GM12892 (cell line): ENCODE measurements at regions not wholly inside any gene's neighbourhood (a gene's known extent, or its start where the extent isn't known, plus 50 kb on each side); places are given as distances from the start of the nearest gene placed in this dataset.

Experiments
- DNase-seq: peaks from one replicate; pipeline ENCODE4 v3.0.0; 2011; ENCODE audit not compliant: insufficient read length
- FAIRE-seq: peaks from 2 replicates; lab custom pipeline; 2011; peaks lifted over from hg19 to GRCh38; lab: Jason Lieb, UNC
- POLR2A ChIP-seq: IDR thresholded peaks from 2 replicates; pipeline ENCODE4 v1.6.1; 2011; ENCODE audit warnings: low read depth, low read length, control low read depth
- POLR2AphosphoS5 ChIP-seq: IDR thresholded peaks from 2 replicates; pipeline ENCODE4 v1.6.1; 2011; ENCODE audit warnings: low read depth, low read length, control low read depth
- TAF1 ChIP-seq: IDR thresholded peaks from 2 replicates; pipeline ENCODE4 v1.6.1; 2011; ENCODE audit warnings: low read depth, mild to moderate bottlenecking, control low read depth, low read length, borderline replicate concordance

- TF ChIP-seq TAF1 (no peak), POLR2AphosphoS5 (no peak), POLR2A (no peak)
- DNase-seq = no peak
- FAIRE-seq = no peak
Observed at GRCh38 chr4:136495076-136495475, 1037.2 kb downstream of the PCDH18 start.

GRCh38 chr4:136489101-136489500 is 1043.2 kb downstream of the PCDH18 start:
- FAIRE-seq = no peak
- no peak for TF ChIP-seq TAF1
- TF ChIP-seq POLR2AphosphoS5 = no peak
- no peak for TF ChIP-seq POLR2A
- no peak for DNase-seq

GRCh38 chr4:136484996-136485395 is 1047.3 kb downstream of the PCDH18 start:
- no peak for TF ChIP-seq POLR2A
- no peak for TF ChIP-seq TAF1
- no peak for TF ChIP-seq POLR2AphosphoS5
- FAIRE-seq (no peak), DNase-seq (no peak)

- FAIRE-seq (no peak), DNase-seq (no peak)
- TF ChIP-seq TAF1 (no peak), POLR2A (no peak), POLR2AphosphoS5 (no peak)
Observed at GRCh38 chr4:136476753-136477152, 1055.5 kb downstream of the PCDH18 start.

GRCh38 chr4:136471051-136471450 is 1061.2 kb downstream of the PCDH18 start:
- DNase-seq (no peak), FAIRE-seq (no peak)
- no peak for TF ChIP-seq POLR2A
- no peak for TF ChIP-seq POLR2AphosphoS5
- no peak for TF ChIP-seq TAF1

GRCh38 chr4:136465691-136466090 is 1066.6 kb downstream of the PCDH18 start:
- FAIRE-seq (no peak), DNase-seq (no peak)
- TF ChIP-seq POLR2AphosphoS5 (no peak), TAF1 (no peak), POLR2A (no peak)

GRCh38 chr4:136463941-136464340 is 1068.4 kb downstream of the PCDH18 start:
- no peak for FAIRE-seq
- TF ChIP-seq TAF1 (no peak), POLR2A (no peak), POLR2AphosphoS5 (no peak)
- no peak for DNase-seq

GRCh38 chr4:136461533-136461932 is 1070.8 kb downstream of the PCDH18 start:
- FAIRE-seq (no peak), DNase-seq (no peak)
- no peak for TF ChIP-seq POLR2A
- no peak for TF ChIP-seq TAF1

GRCh38 chr4:136458326-136458725 is 1074.0 kb downstream of the PCDH18 start:
- DNase-seq (no peak), FAIRE-seq (no peak)
- TF ChIP-seq TAF1 (no peak), POLR2A (no peak), POLR2AphosphoS5 (no peak)

GRCh38 chr4:136457577-136457976 is 1074.7 kb downstream of the PCDH18 start:
- DNase-seq = no peak
- no peak for FAIRE-seq

GRCh38 chr4:136457004-136457403 is 1075.3 kb downstream of the PCDH18 start:
- TF ChIP-seq POLR2A = no peak
- no peak for TF ChIP-seq POLR2AphosphoS5
- TF ChIP-seq TAF1 = no peak
- no peak for DNase-seq
- no peak for FAIRE-seq

More at GRCh38 chr4:136457577-136457976, 1074.7 kb downstream of the PCDH18 start:
- TF ChIP-seq POLR2A (no peak), TAF1 (no peak), POLR2AphosphoS5 (no peak)

GRCh38 chr4:136443006-136443405 is 1089.3 kb downstream of the PCDH18 start:
- DNase-seq (no peak), FAIRE-seq (no peak)
- TF ChIP-seq POLR2AphosphoS5 (no peak), TAF1 (no peak), POLR2A (no peak)

GRCh38 chr4:136442447-136442846 is 1089.8 kb downstream of the PCDH18 start:
- FAIRE-seq = no peak
- DNase-seq = no peak
- TF ChIP-seq TAF1 (no peak), POLR2AphosphoS5 (no peak), POLR2A (no peak)

- DNase-seq (no peak), FAIRE-seq (no peak)
- no peak for TF ChIP-seq TAF1
- no peak for TF ChIP-seq POLR2AphosphoS5
- no peak for TF ChIP-seq POLR2A
Observed at GRCh38 chr4:136441629-136442282, 1090.5 kb downstream of the PCDH18 start.
